PFSK-1 (cell line): ENCODE measurements at regions not wholly inside any gene's neighbourhood (a gene's known extent, or its start where the extent isn't known, plus 50 kb on each side); places are given as distances from the start of the nearest gene placed in this dataset.

Experiments
- POLR2AphosphoS5 ChIP-seq: IDR thresholded peaks from 2 replicates; pipeline ENCODE4 v1.6.1; 2012; ENCODE audit warnings: low read depth, mild to moderate bottlenecking, control low read depth, low read length, moderate library complexity
- SIN3A ChIP-seq: IDR thresholded peaks from 2 replicates; pipeline ENCODE4 v1.6.1; 2012; ENCODE audit warnings: mild to moderate bottlenecking, low read length, moderate library complexity, borderline replicate concordance; ENCODE audit not compliant: insufficient read depth
- TAF1 ChIP-seq: IDR thresholded peaks from 2 replicates; pipeline ENCODE4 v1.6.1; 2012; ENCODE audit warnings: low read length, control low read depth, borderline replicate concordance; ENCODE audit not compliant: insufficient read depth
- TF ChIP-seq, protein P1 (sequence below), 2 experiments: IDR thresholded peaks; 2 replicates each; pipeline versions ENCODE4 v1.6.1 to v1.8.0; 2011 to 2012; ENCODE audit warnings: low read depth in 2 of 2, low read length in 2 of 2, control low read depth in 1 of 2, inconsistent platforms in 1 of 2, mild to moderate bottlenecking in 1 of 2, moderate library complexity in 1 of 2; ENCODE audit not compliant: insufficient read depth in 1 of 2

- no peak for TF ChIP-seq SIN3A
- TF ChIP-seq TAF1, result no peak
- TF ChIP-seq POLR2AphosphoS5, result no peak
- TF ChIP-seq, protein P1, sequence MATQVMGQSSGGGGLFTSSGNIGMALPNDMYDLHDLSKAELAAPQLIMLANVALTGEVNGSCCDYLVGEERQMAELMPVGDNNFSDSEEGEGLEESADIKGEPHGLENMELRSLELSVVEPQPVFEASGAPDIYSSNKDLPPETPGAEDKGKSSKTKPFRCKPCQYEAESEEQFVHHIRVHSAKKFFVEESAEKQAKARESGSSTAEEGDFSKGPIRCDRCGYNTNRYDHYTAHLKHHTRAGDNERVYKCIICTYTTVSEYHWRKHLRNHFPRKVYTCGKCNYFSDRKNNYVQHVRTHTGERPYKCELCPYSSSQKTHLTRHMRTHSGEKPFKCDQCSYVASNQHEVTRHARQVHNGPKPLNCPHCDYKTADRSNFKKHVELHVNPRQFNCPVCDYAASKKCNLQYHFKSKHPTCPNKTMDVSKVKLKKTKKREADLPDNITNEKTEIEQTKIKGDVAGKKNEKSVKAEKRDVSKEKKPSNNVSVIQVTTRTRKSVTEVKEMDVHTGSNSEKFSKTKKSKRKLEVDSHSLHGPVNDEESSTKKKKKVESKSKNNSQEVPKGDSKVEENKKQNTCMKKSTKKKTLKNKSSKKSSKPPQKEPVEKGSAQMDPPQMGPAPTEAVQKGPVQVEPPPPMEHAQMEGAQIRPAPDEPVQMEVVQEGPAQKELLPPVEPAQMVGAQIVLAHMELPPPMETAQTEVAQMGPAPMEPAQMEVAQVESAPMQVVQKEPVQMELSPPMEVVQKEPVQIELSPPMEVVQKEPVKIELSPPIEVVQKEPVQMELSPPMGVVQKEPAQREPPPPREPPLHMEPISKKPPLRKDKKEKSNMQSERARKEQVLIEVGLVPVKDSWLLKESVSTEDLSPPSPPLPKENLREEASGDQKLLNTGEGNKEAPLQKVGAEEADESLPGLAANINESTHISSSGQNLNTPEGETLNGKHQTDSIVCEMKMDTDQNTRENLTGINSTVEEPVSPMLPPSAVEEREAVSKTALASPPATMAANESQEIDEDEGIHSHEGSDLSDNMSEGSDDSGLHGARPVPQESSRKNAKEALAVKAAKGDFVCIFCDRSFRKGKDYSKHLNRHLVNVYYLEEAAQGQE (IDR thresholded peaks at IDR 0.05; ENCODE audit: insufficient read depth in 1 of 2, low read depth in 2 of 2, low read length in 2 of 2), result no peak
These were observed 83.7 kb upstream of the ETV6 start for GRCh38 chr12:11565752-11566151.
